GM23338 (cell line): ENCODE measurements at regions not wholly inside any gene's neighbourhood (a gene's known extent, or its start where the extent isn't known, plus 50 kb on each side); places are given as distances from the start of the nearest gene placed in this dataset.

ENCODE experiments used
- ATAC-seq: fragments of 200-7000 bp; cut with Tn5 transposase; 3 replicates; pipeline ENCODE4 v1.9.1; 2020
- DNase-seq: peaks from one replicate; pipeline ENCODE4 v3.0.0-alpha.2; 2015; ENCODE audit warnings: low spot score
- H2AFZ ChIP-seq: fragments of 200-600 bp; sonication (generic); 2 replicates; pipeline ENCODE4 v1.8.0; 2016; ENCODE audit warnings: antibody characterized with exemption, mild to moderate bottlenecking, moderate library complexity
- H3F3A ChIP-seq: fragments of 200-600 bp; sonication (generic); replicated peaks from 2 replicates; pipeline ENCODE4 v1.8.0; 2017; ENCODE audit warnings: antibody characterized with exemption, mixed run types, low read depth
- H3K27ac ChIP-seq: fragments of 200-600 bp; sonication (generic); 2 replicates; pipeline ENCODE4 v1.6.1; 2016; ENCODE audit warnings: low read depth
- H3K27me3 ChIP-seq: fragments of 200-600 bp; sonication (generic); 2 replicates; pipeline ENCODE4 v1.8.0; 2016; ENCODE audit warnings: mild to moderate bottlenecking, mixed run types, moderate library complexity; ENCODE audit not compliant: insufficient read depth
- H3K36me3 ChIP-seq: fragments of 200-600 bp; sonication (generic); 2 replicates; pipeline ENCODE4 v1.8.0; 2016; ENCODE audit warnings: mild to moderate bottlenecking; ENCODE audit not compliant: insufficient read depth
- H3K4me1 ChIP-seq: fragments of 200-600 bp; sonication (generic); 2 replicates; pipeline ENCODE4 v1.8.0; 2016; ENCODE audit warnings: mild to moderate bottlenecking, moderate library complexity; ENCODE audit not compliant: insufficient read depth
- H3K4me2 ChIP-seq: fragments of 200-600 bp; sonication (generic); 2 replicates; pipeline ENCODE4 v1.7.1; 2017; ENCODE audit warnings: mixed run types
- H3K4me3 ChIP-seq: fragments of 200-600 bp; sonication (generic); 2 replicates; pipeline ENCODE4 v1.6.1; 2016; ENCODE audit warnings: mixed run types
- H3K79me2 ChIP-seq: fragments of 200-600 bp; sonication (generic); replicated peaks from 2 replicates; pipeline ENCODE4 v1.8.0; 2017; ENCODE audit warnings: mild to moderate bottlenecking; ENCODE audit not compliant: insufficient read depth
- H3K9me2 ChIP-seq: fragments of 200-600 bp; sonication (generic); 2 replicates; pipeline ENCODE4 v1.8.0; 2017; ENCODE audit not compliant: insufficient read depth
- H4K20me1 ChIP-seq: fragments of 200-600 bp; sonication (generic); replicated peaks from 2 replicates; pipeline ENCODE4 v1.8.0; 2017; ENCODE audit warnings: mild to moderate bottlenecking; ENCODE audit not compliant: insufficient read depth
- H3K27ac Mint-ChIP-seq: 2 replicates; pipeline ENCODE4 v1.8.0; 2020; ENCODE audit warnings: inconsistent platforms, mild to moderate bottlenecking, moderate library complexity, mixed read lengths
- H3K27me3 Mint-ChIP-seq: 3 replicates; pipeline ENCODE4 v1.8.0; 2022; ENCODE audit warnings: low read depth, mild to moderate bottlenecking, moderate library complexity, mixed read lengths, inconsistent platforms; ENCODE audit not compliant: insufficient read depth, poor library complexity
- H3K36me3 Mint-ChIP-seq: 3 replicates; pipeline ENCODE4 v1.8.0; 2021; ENCODE audit warnings: low read depth, mild to moderate bottlenecking, inconsistent platforms, moderate library complexity, mixed read lengths
- H3K4me1 Mint-ChIP-seq: 3 replicates; pipeline ENCODE4 v1.8.0; 2020; ENCODE audit warnings: mild to moderate bottlenecking, inconsistent platforms, mixed read lengths
- H3K4me3 Mint-ChIP-seq: 3 replicates; pipeline ENCODE4 v1.8.0; 2021; ENCODE audit warnings: moderate library complexity, mild to moderate bottlenecking, inconsistent platforms, mixed read lengths
- H3K9me3 Mint-ChIP-seq: 3 replicates; pipeline ENCODE4 v1.8.0; 2020; ENCODE audit warnings: moderate library complexity, mild to moderate bottlenecking, inconsistent platforms, mixed read lengths
- CREB1 ChIP-seq: fragments of 250-450 bp; sonication (Bioruptor Pico); IDR thresholded peaks from 2 replicates; pipeline ENCODE4 v1.5.0; 2020; ENCODE audit warnings: low read depth, mild to moderate bottlenecking, moderate library complexity
- CTCF ChIP-seq, 2 experiments: fragments of 200-600 bp in 1 of 2; sonication (generic) in 1 of 2; conservative IDR thresholded peaks; 2 replicates each; pipeline versions ENCODE4 v1.5.1 to v1.6.1; 2016 to 2017; ENCODE audit warnings: antibody characterized with exemption in 2 of 2, low read depth in 2 of 2, mild to moderate bottlenecking in 2 of 2, moderate library complexity in 1 of 2
- ETS1 ChIP-seq: IDR thresholded peaks from 2 replicates; pipeline ENCODE4 v1.6.1; 2016; ENCODE audit warnings: antibody characterized with exemption
- EZH2 ChIP-seq: fragments of 200-600 bp; sonication (generic); IDR thresholded peaks from one replicate; pipeline ENCODE4 v1.8.0; 2017; ENCODE audit warnings: antibody characterized with exemption, mild to moderate bottlenecking, low read depth; ENCODE audit not compliant: unreplicated experiment
- EZH2phosphoT487 ChIP-seq: fragments of 200-600 bp; sonication (generic); IDR thresholded peaks from one replicate; pipeline ENCODE4 v1.8.1; 2018; ENCODE audit warnings: antibody characterized with exemption; ENCODE audit not compliant: unreplicated experiment
- JUNB ChIP-seq: IDR thresholded peaks from one replicate; pipeline ENCODE4 v1.6.1; 2016; ENCODE audit warnings: antibody characterized with exemption; ENCODE audit not compliant: unreplicated experiment
- NANOG ChIP-seq: IDR thresholded peaks from 2 replicates; pipeline ENCODE4 v1.6.1; 2016; ENCODE audit warnings: antibody characterized with exemption, borderline replicate concordance
- POLR2AphosphoS5 ChIP-seq: IDR thresholded peaks from 2 replicates; pipeline ENCODE4 v1.6.1; 2016; ENCODE audit warnings: antibody characterized with exemption, low read depth
- REST ChIP-seq: IDR thresholded peaks from one replicate; pipeline ENCODE4 v1.6.1; 2018; ENCODE audit warnings: antibody characterized with exemption; ENCODE audit not compliant: unreplicated experiment
- STAT1 ChIP-seq: IDR thresholded peaks from one replicate; pipeline ENCODE4 v1.6.1; 2016; ENCODE audit warnings: antibody characterized with exemption; ENCODE audit not compliant: unreplicated experiment
- ZNF114 ChIP-seq: fragments of 250-450 bp; sonication (Bioruptor Pico); IDR thresholded peaks from 2 replicates; pipeline ENCODE4 v1.5.0; 2020; ENCODE audit warnings: mild to moderate bottlenecking, moderate library complexity
- ZNF331 ChIP-seq: fragments of 250-450 bp; sonication (Bioruptor Pico); IDR thresholded peaks from 2 replicates; pipeline ENCODE4 v1.5.0; 2020; ENCODE audit warnings: low read depth, mild to moderate bottlenecking, moderate library complexity

DNA sequence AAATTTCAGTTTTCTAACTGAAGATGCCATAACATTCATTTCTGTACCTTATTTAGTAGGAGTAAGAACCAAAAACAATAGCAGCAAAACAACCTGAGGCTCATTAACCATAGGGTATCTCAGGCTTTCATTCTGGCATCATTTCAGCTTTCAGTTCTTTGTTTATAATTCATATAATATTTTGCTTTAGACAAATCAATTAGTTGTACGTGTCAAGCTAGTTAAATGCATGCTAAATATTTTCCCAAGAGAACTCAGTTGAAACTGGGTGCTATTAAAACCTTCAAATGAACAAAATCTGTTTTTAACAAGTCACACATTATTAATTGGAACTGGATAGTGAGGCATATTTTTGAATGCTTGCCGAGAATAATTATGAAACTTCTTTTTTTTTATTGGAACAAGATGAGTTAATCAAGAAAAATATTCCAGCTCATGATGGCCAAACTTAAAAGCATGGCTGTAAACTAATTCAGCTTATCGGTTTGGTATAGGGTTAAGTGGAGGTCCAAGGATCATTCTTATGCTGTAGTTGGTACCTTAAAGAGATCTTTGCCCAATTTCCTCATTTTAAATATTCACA is 442.7 kb downstream of the BTG1 start:
- no peaks in the 10 kb centered on the region for H3K79me2 ChIP-seq
- H3K4me2 ChIP-seq, result no peak overlapping the region
- H3K27ac ChIP-seq, result no peak overlapping the region
- Mint-ChIP-seq H3K36me3 (peaks cover 3% of the 10 kb centered on the region; the same call in 1 of the 3 replicates), H3K4me3 (no peak overlapping the region), H3K4me1 (peaks cover 4% of the 10 kb centered on the region; the same call in 2 of the 3 replicates), H3K9me3 (0 out of 3 replicates have a peak, but pooled peaks cover 4% of the 10 kb centered on the region), H3K27ac (no peak overlapping the region), H3K27me3 (no peaks in the 10 kb centered on the region)
- DNase-seq (no peak), ATAC-seq (no peak)
- H3K9me2 ChIP-seq, result no peaks in the 10 kb centered on the region
- H3K4me3 ChIP-seq, result no peak overlapping the region
- no peaks in the 10 kb centered on the region; the same call in 1 of the 2 replicates for H3K4me1 ChIP-seq
- no peak for TF ChIP-seq ZNF114 (CRISPR knock-in tag)
- no peak for TF ChIP-seq ZNF331 (CRISPR knock-in tag)
- TF ChIP-seq CREB1 (CRISPR knock-in tag), result no peak
- TF ChIP-seq CTCF (conservative IDR thresholded peaks at IDR 0.05; ENCODE audit: low read depth in 2 of 2), result no peak
- TF ChIP-seq POLR2AphosphoS5, result no peak
- TF ChIP-seq JUNB, result no peak
- no peak for TF ChIP-seq ETS1
- no peak for TF ChIP-seq EZH2phosphoT487
- TF ChIP-seq NANOG, result no peak
- TF ChIP-seq REST, result no peak
- no peak for TF ChIP-seq EZH2
- TF ChIP-seq STAT1, result no peak
- no peaks in the 10 kb centered on the region for H3F3A ChIP-seq
- no peaks in the 10 kb centered on the region for H4K20me1 ChIP-seq
- H2AFZ ChIP-seq, result no peak overlapping the region
- no peaks in the 10 kb centered on the region for H3K27me3 ChIP-seq
- no peaks in the 10 kb centered on the region; the same call in 1 of the 2 replicates for H3K36me3 ChIP-seq
